B cell (primary cell): ENCODE measurements at regions not wholly inside any gene's neighbourhood (a gene's known extent, or its start where the extent isn't known, plus 50 kb on each side); places are given as distances from the start of the nearest gene placed in this dataset.

Source experiments
- ATAC-seq: fragments of 200-7000 bp; cut with Tn5 transposase; one replicate; pipeline ENCODE4 v1.10.0; 2021; ENCODE audit warnings: low read depth, mild to moderate bottlenecking, moderate number of reproducible peaks, moderate library complexity
- CTCF ChIA-PET: fragments of 350-600 bp; sonication (Branson Sonifier 250); formaldehyde crosslinking; loops from one replicate; lab custom pipeline; 2021; ENCODE audit warnings: antibody characterized with exemption, inconsistent platforms; lab: Charles Lee
- POLR2A ChIA-PET: fragments of 350-600 bp; sonication (Branson Sonifier 250); formaldehyde crosslinking; loops from one replicate; lab custom pipeline; 2021; ENCODE audit warnings: antibody characterized with exemption; lab: Charles Lee
- DNase-seq: peaks from one replicate; pipeline ENCODE4 v3.0.0; 2013
- H2AFZ ChIP-seq: 2 replicates; pipeline ENCODE4 v1.6.1; 2012; ENCODE audit warnings: mild to moderate bottlenecking, low read depth, low read length; ENCODE audit not compliant: insufficient read depth, poor library complexity, severe bottlenecking
- H3K27ac ChIP-seq, 2 donors: 1 replicate in 1 of 2; 2 replicates in 1 of 2; pipeline ENCODE4 v1.5.1; 2012 to 2013; ENCODE audit warnings: low read length in 2 of 2, mild to moderate bottlenecking in 2 of 2, moderate library complexity in 1 of 2
- H3K27me3 ChIP-seq, 4 experiments: fragments of 200-600 bp in 1 of 4; sonication (generic) in 1 of 4; replicated peaks in 1 of 4; 1 replicate in 2 of 4; 2 replicates in 2 of 4; pipeline versions ENCODE4 v1.6.1 to v1.7.0; 2013 to 2016; ENCODE audit warnings: low read length in 3 of 4, mild to moderate bottlenecking in 2 of 4, mixed read lengths in 1 of 4, moderate library complexity in 1 of 4; ENCODE audit not compliant: insufficient read depth in 4 of 4, control insufficient read depth in 3 of 4; ENCODE audit errors: control extremely low read depth in 1 of 4
- H3K36me3 ChIP-seq, 2 experiments: replicated peaks in 1 of 2; 1 replicate in 1 of 2; 2 replicates in 1 of 2; pipeline versions ENCODE4 v1.6.1 to v1.7.1; 2013; ENCODE audit warnings: low read length in 1 of 2; ENCODE audit not compliant: insufficient read depth in 2 of 2, control insufficient read depth in 1 of 2; ENCODE audit errors: control extremely low read depth in 1 of 2, extremely low read depth in 1 of 2
- H3K4me1 ChIP-seq, 2 donors: fragments of 200-600 bp in 1 of 2; sonication (generic) in 1 of 2; 1 replicate in 1 of 2; 2 replicates in 1 of 2; pipeline versions ENCODE4 v1.5.1 to v1.6.1; 2013 to 2017; ENCODE audit warnings: low read length in 2 of 2; ENCODE audit not compliant: control insufficient read depth in 2 of 2, insufficient read depth in 2 of 2
- H3K4me2 ChIP-seq: replicated peaks from 2 replicates; pipeline ENCODE3; 2012; ENCODE audit warnings: mild to moderate bottlenecking, low read depth, low read length; ENCODE audit not compliant: poor library complexity, severe bottlenecking
- H3K4me3 ChIP-seq, 5 experiments: fragments of 200-600 bp in 1 of 5; sonication (generic) in 1 of 5; 1 replicate in 3 of 5; 2 replicates in 2 of 5; pipeline versions ENCODE4 v1.5.1 to v1.7.0; 2011 to 2016; ENCODE audit warnings: low read length in 4 of 5, mild to moderate bottlenecking in 4 of 5, low read depth in 2 of 5, control low read depth in 1 of 5, moderate library complexity in 1 of 5; ENCODE audit not compliant: insufficient read depth in 1 of 5; ENCODE audit errors: control extremely low read depth in 1 of 5, extremely low read depth in 1 of 5
- H3K79me2 ChIP-seq: fragments of 200-600 bp; sonication (generic); one replicate; pipeline ENCODE4 v1.6.0; 2016; ENCODE audit warnings: low read length; ENCODE audit not compliant: control insufficient read depth, insufficient read depth
- H3K9ac ChIP-seq: fragments of 200-600 bp; sonication (generic); 2 replicates; pipeline ENCODE4 v1.6.1; 2017; ENCODE audit warnings: mild to moderate bottlenecking, low read length, moderate library complexity
- H3K9me3 ChIP-seq, 3 donors: one replicate each; pipeline versions ENCODE4 v1.6.1 to v1.7.1; 2013; ENCODE audit warnings: low read length in 2 of 3; ENCODE audit not compliant: control insufficient read depth in 2 of 3, insufficient read depth in 1 of 3; ENCODE audit errors: control extremely low read depth in 1 of 3
- H4K20me1 ChIP-seq: 2 replicates; pipeline ENCODE4 v1.6.0; 2012; ENCODE audit warnings: mild to moderate bottlenecking, low read length; ENCODE audit not compliant: insufficient read depth, control insufficient read depth, poor library complexity, severe bottlenecking
- H3K27ac Mint-ChIP-seq: one replicate; pipeline ENCODE4 v1.8.0; 2021; ENCODE audit warnings: mixed read lengths
- H3K27me3 Mint-ChIP-seq: one replicate; pipeline ENCODE4 v1.8.0; 2021; ENCODE audit warnings: mixed read lengths
- H3K4me1 Mint-ChIP-seq: one replicate; pipeline ENCODE4 v1.8.0; 2021; ENCODE audit warnings: mixed read lengths
- H3K4me3 Mint-ChIP-seq: one replicate; pipeline ENCODE4 v1.8.0; 2021; ENCODE audit warnings: mixed read lengths
- H3K9me3 Mint-ChIP-seq: one replicate; pipeline ENCODE4 v1.8.0; 2022; ENCODE audit warnings: mixed read lengths; ENCODE audit not compliant: insufficient read depth
- EZH2 ChIP-seq: IDR thresholded peaks from 2 replicates; pipeline ENCODE4 v1.6.1; 2012; ENCODE audit warnings: borderline replicate concordance, low read depth, mild to moderate bottlenecking, moderate library complexity, low read length; ENCODE audit not compliant: insufficient read depth, poor library complexity, severe bottlenecking
- WGBS: methylation state at CpG from one replicate; pipeline ENCODE4 v1.1.5; 2013; ENCODE audit warnings: missing lambda C conversion rate; ENCODE audit not compliant: insufficient coverage; 5-methylcytosine and 5-hydroxymethylcytosine counted together
- intact Hi-C: fragments of 100-400 bp; cut with micrococcal nuclease; formaldehyde crosslinking; loops from one replicate; pipeline ENCODE4 v1.10.0; 2022
- TF ChIP-seq, protein P1 (sequence below): fragments of 200-600 bp; IDR thresholded peaks from one replicate; pipeline ENCODE4 v1.8.0; 2022; ENCODE audit warnings: antibody characterized with exemption, mild to moderate bottlenecking

DNA sequence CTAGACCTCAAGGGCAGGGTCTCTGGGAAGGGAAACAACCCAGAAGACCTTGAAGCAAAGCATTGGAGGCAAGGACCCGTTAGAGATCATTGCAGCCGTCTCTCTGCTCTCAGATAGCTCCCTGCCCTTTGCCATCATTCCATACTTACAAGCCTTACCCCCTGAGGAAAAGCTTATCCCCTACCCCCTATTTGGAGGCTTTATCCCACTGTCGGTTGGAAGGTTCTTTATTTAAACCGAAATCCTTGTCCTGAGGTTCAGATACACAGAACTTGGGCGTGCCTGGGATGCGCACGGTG lies 84.4 kb downstream of the EFNB1 start:
- Histone ChIP-seq H3K4me1 (no peaks in the 10 kb centered on the region), H3K27ac (no peak overlapping the region), H2AFZ (no peak overlapping the region), H3K27me3 (no peaks in the 10 kb centered on the region), H3K79me2 (no peaks in the 10 kb centered on the region), H3K9me3 (no peaks in the 10 kb centered on the region), H3K4me3 (no peak overlapping the region), H3K9ac (no peak overlapping the region), H3K4me2 (no peak overlapping the region), H3K36me3 (no peaks in the 10 kb centered on the region), H4K20me1 (no peaks in the 10 kb centered on the region)
- ChIA-PET POLR2A (no interaction called here), CTCF (no interaction called here)
- no peak for ATAC-seq
- Mint-ChIP-seq H3K4me3 (no peak overlapping the region), H3K4me1 (no peaks in the 10 kb centered on the region), H3K27me3 (peaks cover 3% of the 10 kb centered on the region), H3K9me3 (no peaks in the 10 kb centered on the region), H3K27ac (no peak overlapping the region)
- no peak for DNase-seq
- 93% methylated on average over 3 of the region's 7 CpGs for WGBS
- TF ChIP-seq EZH2 = no peak
- TF ChIP-seq, protein P1, sequence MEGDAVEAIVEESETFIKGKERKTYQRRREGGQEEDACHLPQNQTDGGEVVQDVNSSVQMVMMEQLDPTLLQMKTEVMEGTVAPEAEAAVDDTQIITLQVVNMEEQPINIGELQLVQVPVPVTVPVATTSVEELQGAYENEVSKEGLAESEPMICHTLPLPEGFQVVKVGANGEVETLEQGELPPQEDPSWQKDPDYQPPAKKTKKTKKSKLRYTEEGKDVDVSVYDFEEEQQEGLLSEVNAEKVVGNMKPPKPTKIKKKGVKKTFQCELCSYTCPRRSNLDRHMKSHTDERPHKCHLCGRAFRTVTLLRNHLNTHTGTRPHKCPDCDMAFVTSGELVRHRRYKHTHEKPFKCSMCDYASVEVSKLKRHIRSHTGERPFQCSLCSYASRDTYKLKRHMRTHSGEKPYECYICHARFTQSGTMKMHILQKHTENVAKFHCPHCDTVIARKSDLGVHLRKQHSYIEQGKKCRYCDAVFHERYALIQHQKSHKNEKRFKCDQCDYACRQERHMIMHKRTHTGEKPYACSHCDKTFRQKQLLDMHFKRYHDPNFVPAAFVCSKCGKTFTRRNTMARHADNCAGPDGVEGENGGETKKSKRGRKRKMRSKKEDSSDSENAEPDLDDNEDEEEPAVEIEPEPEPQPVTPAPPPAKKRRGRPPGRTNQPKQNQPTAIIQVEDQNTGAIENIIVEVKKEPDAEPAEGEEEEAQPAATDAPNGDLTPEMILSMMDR = no peak
- intact Hi-C loops = no loop called here

DNA sequence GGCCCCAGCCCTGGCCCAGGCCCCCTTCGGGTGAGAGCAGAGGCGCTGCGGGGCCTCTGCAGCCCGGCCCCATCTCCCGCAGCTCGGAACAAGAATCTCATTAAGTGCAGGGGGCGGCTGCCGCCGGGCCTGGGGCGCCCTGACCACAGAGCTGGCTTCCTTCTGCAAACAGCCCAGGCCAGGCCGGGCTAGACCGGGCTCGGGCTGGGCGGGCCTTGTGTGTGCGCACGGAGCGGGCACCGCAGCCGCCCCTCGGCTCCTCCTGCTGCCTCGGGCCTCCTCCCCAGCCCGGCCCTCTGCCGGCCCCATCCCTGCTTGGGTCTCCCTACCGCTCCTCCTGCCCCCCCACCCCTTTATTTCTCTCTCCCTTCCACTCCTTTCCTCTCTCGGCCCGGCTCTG lies 83.3 kb downstream of the EFNB1 start:
- DNase-seq (no peak), ATAC-seq (no peak)
- H3K9me3 ChIP-seq = no peaks in the 10 kb centered on the region
- Mint-ChIP-seq H3K27ac (no peak overlapping the region), H3K4me3 (no peak overlapping the region), H3K9me3 (no peaks in the 10 kb centered on the region), H3K27me3 (peaks cover 3% of the 10 kb centered on the region), H3K4me1 (no peaks in the 10 kb centered on the region)
- no peak for TF ChIP-seq EZH2
- TF ChIP-seq, protein P1 = no peak
- no peak overlapping the region for H3K9ac ChIP-seq
- no peaks in the 10 kb centered on the region for H3K27me3 ChIP-seq
- H2AFZ ChIP-seq = no peak overlapping the region
- H3K36me3 ChIP-seq = no peaks in the 10 kb centered on the region
- H3K27ac ChIP-seq = no peak overlapping the region
- H3K4me2 ChIP-seq = no peak overlapping the region
- H4K20me1 ChIP-seq = no peaks in the 10 kb centered on the region
- CTCF ChIA-PET = no interaction called here
- POLR2A ChIA-PET = no interaction called here
- H3K79me2 ChIP-seq = no peaks in the 10 kb centered on the region
- WGBS = 48% methylated on average over 12 of the region's 26 CpGs
- H3K4me1 ChIP-seq = no peaks in the 10 kb centered on the region
- H3K4me3 ChIP-seq = no peak overlapping the region
- intact Hi-C loops = no loop called here
